Mesenteric fat pad (tissue), 1 donor: ENCODE measurements at regions not wholly inside any gene's neighbourhood (a gene's known extent, or its start where the extent isn't known, plus 50 kb on each side); places are given as distances from the start of the nearest gene placed in this dataset.
"Not testable (repeated sequence)": the region's sequence is repeated elsewhere in the genome, so short reads cannot be mapped to it uniquely, and the experiment has no call there.

ENCODE experiments used
- DNase-seq: peaks from one replicate; pipeline ENCODE4 v3.0.0-alpha.2; 2020; ENCODE audit warnings: low spot score
- donor health status: DM: yes; HTN: yes; CAD: no.

DNA sequence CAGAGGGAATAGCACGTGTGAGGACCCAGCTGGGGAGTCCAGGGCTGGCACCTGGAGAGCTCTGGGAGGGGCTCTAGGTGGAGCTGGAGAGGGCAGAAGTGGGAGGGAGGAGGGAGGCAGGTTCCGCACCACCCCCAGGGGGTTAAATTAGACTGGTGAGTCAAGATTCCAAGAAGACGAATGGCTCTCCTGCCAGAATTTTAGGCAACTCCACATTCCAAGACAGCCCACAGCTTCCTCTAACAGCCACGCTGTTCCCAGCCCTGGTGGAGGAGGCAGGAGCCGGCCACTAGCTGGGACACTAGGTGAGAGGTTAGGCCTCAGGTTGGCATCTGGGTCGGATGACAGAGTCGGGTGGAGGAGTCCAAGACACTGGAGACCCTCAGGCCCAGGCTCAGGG lies 60.2 kb downstream of the TFAP2C start:
- DNase-seq = no peak

DNA sequence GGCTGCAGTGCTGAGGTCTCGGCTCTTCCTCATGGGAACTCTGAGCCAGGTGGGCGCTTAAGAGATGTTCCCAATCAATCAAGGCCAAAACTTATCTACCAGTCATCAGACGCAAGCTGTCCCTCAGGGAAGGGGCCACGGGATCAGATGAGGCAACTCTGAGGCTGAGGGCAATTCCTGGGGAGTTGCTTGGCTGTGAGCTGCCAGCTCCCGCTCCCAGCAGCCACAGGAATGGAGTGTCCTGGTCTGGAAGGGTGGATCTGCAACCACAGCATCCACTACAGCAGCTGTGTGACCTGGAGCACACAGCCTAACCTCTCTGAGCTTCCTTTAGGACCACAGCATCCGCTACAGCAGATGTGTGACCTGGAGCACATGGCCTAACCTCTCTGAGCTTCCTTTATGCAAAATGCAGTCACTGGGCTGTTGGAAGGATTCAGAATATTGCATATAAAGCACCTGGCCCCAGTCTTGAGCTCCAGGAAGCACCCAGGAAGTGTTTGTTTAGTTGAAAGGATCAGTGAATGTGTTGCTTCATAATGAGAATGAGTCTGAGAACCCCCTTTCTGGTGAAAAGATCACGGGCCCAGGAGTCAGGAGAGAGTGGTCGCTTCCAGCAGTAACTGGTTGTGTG lies 60.9 kb downstream of the TFAP2C start:
- no peak for DNase-seq

DNA sequence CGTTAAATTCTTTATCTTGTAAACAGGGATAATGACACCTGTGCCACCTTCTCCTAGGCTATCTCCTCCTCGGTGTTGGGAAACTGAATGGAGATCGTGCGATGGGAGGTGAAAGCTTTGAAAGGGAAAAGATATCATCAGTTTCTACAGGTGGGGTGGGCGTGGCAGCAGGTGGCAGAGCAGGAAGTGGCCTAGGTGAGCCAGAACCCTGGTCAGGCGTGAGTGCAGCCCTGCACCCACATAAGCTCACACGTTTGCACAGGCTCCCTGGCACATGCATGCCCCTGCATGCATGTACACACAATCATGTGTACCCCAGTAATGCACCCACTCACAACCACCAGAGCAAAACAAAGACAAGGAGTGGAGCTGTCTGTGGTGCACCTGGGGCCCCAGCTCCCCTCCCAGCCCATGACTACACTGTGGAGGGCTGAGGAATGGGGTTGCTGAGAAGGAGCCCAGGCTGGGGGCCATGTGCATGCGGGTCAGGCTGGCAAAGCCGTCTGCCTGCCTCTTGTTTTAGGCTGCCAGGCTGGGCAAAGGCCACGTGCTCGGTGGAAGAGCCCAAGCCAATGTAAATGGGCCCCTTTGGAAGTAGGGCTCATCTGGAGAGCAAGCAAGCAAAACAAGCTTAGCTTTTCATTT lies 61.5 kb downstream of the TFAP2C start:
- no peak for DNase-seq

DNA sequence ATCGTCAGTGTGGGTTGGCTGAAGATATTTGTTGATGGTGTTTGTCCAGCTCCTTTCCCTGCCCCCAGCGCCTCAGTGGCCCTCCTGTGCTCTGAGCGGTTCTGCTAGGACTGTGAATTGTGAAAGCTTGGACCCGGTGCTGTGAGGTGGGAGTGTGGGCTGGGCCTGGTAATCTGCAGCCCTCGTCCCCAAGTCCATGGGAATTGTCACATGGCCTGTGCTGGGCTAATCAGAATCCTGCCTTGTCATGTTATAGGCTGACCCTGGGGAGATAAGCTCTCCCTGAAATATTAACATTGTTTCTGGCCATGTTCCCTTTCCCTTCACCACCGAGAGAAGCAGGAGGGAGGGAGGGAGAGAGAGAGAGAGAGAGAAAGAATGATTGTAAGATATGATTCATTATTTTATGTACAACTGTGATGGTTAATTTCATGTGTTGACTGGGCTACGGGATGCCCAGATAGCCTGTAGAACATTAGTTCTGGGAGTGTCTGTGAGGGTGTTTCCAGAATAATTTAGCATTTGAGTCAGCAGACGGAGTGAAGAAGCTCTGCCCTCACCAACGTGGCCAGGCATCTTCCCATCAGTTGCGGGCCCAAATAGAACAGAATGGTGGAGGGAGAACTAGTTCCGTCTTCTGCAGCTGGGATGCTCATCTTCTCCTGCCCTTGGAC lies 62.4 kb downstream of the TFAP2C start:
- no peak for DNase-seq

DNA sequence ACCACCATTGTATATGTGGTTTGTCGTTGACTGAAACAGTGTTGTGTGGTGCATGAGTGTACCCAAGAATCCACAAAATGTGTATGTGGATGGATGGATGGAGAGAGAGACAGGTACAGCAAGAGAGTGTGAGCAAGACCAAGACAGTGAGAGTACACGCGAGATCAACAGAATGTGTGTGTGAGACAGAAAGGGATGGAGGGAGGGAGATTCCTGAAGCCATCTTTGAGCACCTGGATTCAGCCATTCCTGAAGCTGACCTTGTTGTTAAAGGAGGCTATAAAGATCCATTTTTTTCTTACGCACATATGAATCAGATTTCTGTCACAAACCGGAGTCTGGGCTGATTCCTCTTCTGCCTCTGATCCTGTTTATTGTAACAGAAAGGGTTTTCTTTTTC lies 64.1 kb downstream of the TFAP2C start:
- DNase-seq = no peak

DNA sequence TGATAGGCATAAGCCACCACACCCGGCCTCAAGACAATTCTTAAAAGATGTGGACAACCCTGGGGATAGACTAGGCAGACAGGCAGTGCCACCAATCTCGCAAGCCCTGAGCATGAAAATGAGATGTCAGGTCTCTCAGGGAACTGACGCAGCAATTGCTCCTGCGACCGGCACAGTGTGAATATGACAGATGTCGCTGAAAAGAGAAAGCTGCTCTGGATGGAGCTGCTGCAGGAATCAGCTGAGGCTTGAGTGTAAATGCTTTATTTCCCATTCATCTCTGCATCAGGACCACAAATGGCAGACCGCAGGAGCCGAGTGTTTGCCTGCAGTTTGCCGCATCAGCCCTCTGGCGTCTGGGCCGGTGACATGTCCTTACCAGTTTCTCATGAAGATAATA lies 68.4 kb downstream of the TFAP2C start:
- no peak for DNase-seq

DNA sequence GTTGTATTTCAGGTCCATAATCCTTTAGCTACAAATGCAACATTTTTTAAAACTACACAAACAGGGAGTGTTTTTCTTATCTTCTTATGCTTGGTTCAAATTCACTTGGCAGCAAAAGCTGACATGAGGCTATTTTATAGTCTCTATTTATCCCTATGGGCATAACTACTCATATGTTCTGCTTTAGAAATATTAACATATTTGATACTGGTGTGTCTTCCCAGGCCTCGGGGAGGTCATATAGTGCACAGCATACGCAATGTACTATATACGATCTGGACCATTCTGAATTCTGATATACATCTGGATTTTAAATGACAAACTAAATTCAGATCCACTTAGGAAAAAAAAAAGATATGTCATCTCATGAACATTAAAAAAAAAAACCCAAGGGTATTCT lies 69.2 kb downstream of the TFAP2C start:
- no peak for DNase-seq

DNA sequence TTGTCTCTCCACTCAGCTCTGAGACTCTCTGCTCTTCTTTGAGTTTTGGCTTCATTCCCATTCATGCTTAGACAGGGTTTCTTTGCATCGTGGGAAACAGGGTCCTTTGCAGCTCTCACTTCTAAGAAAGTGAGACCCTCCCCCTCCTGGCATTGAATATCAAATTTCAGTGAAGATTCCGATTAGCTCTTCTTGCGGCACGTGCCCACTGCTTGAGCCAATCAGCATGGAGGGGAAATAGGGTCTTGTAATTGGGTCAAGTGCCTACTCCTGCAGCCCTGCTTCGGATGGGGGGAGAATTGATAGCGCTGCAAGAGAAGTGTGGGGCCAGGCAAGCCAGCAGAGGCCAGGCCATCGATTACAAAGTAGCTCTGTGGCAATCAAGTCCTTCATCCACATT lies 69.6 kb downstream of the TFAP2C start:
- no peak for DNase-seq

DNA sequence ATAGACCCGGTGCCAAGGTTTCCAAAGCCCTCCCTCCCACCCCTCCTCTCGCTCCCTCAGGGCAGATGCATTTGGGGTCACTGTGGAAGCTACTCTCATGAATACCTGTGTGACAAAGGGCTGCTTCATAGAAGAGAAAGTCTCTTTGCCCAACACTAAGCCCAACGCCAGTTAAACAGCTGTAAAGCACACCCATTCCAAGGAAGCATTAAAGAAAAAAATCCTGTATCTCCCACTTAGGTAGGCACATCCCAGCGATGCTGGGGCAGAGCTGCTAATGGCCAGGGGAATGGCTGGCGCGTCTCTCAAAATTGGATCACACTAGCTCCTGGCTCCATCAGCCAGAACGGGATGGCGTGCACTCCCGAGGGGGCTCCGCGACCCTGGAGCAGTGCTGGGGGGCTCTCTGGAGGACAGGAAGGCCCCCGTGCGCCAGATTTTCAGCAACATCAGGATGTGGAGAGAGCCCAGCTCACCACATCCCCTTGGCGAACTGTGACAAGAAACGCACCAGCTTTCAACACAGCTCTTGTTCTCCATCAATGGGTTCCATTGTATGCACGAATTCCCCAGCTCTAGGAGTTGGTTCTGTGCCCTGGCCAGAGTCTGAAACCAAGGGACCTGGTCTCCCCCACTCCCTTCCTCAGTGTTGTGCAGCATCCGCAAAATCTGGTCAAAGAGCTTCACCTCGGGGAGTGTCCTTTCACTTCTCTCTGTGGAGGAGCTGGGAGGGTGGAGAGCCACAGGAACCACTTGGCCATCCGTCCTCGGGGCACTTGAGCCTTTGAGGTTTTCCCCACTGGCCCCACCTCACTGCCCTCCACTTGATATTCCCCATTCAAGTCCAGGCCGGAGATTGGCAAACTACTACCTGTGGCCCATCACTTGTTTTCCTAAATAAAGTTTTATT lies 74.1 kb downstream of the TFAP2C start:
- no peak for DNase-seq

DNA sequence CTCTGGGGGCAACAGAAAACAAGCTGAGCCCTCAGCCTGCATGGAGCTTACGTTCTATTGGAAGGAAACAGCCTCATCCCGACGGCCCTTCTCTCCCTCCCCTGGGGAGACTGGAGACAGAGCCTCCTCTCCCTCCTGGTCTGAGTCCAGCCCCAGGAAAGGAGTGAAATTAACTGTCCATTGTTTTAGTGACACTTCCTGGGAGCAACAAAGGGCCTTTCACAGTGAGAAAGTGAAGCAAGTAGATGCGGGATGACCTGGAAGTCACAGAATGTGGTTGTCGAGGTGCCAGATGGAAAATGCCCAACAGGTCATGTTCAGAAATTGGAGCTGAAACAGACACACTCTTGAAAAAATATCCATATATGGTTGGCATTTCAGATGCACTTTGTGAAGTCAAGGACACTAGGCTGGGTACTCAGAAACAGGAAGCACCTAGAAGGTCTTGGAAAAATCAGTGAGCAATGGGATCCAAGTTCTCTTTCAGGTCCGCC lies 77.8 kb downstream of the TFAP2C start:
- no peak for DNase-seq

DNA sequence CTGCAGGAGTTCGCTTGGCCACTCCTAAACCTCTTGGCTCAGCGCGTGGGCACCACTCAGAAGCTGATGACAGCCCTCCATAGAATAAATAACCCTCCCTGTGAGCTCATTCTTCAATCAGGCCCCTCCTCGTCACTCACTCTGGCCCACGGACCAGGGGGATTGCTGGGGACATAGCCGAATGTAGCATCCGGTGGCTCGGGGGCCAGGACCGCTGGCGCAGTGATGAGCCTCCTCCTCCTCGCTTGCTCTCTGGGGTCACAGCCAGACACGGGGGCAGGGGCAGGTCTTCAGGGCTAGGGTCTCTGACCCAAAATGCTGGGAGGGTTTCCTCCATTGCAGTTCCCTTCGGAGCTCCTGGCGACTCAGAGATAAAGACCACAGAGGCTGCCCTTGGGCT lies 79.9 kb downstream of the TFAP2C start:
- DNase-seq = no peak

DNA sequence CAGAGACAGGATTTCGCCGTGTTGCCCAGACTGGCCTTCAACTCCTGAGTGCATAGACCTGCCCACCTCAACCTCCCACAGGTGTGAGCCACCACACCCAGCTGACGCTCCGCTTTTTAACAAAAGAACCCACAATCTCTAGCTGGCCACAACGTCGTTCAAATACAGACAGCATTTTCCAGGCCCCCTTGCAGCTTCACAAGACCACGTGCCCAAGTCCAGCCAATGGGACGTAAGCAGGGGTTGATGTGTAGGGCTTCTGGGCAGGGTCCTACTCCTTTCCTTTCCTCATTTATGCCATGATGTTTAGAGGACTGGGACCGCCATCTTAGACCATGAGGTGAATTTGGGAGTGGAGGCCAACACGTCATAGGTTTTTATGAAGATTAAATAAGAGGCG lies 81.0 kb downstream of the TFAP2C start:
- DNase-seq = no peak

DNA sequence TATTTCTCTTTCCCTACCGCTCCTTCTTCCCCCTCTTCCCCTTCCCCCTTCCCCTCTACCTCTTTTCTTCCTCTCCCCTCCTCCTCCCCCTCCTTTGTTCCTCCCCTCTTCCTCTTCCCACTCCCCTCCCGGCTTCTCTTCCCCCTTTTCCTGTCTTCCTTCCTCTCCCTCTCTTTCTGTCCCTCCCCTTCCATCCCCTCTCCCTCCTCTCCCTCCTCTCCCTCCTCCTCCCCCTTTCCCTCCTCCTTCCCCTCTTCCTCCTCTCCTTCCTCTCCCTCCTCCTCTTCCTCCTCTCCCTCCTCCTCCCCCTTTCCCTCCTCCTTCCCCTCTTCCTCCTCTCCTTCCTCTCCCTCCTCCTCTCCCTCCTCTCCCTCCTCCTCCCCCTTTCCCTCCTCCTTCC lies 81.5 kb downstream of the TFAP2C start:
- not testable (repeated sequence) for DNase-seq

DNA sequence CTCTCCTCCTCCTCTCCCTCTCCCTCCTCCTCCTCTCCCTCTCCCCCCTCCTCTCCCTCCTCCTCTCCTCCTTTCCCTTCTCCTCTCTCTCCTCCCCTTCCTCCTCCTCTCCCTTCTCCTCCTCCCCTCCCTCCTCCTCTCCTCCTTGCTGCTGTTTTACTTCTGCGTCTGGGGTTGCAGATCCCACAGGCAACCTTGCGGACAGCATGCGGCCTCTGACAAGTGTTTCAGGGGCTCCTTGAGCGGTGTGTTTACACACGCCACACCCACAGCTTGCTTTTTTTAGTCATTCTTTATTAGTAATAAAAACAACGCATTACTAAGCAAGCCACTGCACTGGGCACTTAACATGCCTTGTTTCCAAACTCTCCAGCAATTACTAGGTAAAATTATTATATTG lies 81.9 kb downstream of the TFAP2C start:
- no peak for DNase-seq

DNA sequence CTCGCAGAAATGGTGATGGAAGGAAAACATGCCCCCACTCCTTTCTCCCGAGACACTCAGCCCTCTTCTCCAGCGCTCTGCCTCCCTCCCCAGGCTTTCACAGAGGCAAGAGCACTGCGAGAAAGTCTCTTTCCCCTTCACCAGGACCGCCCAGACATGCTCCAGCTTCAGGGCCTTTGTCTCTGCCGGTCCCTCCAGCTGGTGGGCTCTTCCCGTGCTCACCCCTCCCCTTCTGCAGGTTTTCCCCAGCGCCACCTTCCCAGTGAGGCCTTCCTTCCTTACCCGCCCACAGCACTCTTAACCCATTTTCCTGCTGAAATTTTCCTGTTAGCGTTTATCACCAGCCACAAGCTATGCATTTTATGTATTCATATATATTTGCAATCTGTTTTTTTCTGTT lies 86.2 kb downstream of the TFAP2C start:
- DNase-seq = no peak

DNA sequence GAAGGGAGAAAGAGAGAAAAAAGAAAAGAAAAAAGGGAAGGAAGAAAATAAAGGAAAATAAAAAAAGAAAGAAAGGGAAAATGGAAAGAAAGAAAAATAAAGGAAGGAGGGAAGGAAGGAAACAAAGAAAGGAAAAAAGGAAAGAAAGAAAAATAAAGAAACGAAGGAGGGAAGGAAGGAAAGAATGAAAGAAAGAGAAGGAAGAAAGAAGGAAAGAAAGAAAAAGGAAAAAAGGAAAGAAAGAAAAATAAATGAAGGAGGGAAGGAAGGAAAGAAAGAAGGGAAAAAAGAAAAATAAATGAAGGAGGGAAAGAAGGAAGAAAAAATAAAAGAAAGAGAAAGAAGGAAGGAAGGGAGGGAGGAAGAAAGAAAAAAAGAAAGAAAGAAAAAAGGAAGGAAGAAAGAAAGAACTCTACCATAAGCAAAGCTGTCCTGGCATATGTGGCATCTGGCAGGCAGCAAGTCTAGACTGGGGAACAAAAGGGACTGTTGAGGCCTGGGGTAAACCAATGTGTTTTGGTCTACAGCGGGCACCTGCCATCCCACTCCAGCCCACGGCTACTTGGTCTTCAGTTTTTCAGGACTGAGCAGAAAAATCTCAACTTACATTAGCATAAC lies 86.9 kb downstream of the TFAP2C start:
- no peak for DNase-seq

DNA sequence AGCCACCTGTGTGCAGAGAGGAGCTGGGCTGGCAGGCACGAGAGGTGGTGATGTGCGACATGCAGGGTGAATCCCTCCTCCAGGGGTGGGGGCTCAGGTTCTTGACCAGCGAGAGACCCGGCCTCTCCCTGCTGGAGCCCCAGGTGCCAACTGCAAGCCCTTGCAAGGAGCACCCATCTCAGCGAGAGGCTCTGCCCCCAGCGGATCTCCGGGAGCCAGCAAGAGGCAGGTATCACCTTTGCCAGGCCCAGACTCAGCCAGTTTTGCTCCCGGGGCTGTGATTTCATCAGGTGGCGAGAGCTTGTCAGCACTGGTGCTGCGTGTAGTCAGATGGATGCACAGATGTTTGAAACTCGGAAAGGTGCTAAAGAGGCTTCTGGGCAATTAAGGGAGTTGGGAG lies 87.7 kb downstream of the TFAP2C start:
- DNase-seq = no peak

DNA sequence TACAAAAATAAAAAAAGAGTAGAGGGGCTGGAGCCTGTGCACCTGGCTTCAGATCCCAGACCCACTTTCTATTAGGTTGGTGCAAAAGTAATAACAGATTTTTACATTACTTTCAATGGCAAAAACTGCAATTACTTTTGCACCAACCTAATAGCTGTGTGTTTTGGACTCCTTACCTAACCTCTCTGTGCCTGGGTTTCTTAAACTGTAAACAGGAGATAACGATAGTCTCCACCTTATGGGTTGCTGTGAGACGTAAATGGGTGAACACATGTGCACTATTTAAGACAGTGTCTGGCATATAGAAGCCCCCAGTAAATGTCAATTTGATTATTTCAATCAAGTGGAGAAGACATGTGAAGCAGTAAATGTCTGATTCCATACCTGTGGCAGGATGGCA lies 89.7 kb downstream of the TFAP2C start:
- DNase-seq = no peak

DNA sequence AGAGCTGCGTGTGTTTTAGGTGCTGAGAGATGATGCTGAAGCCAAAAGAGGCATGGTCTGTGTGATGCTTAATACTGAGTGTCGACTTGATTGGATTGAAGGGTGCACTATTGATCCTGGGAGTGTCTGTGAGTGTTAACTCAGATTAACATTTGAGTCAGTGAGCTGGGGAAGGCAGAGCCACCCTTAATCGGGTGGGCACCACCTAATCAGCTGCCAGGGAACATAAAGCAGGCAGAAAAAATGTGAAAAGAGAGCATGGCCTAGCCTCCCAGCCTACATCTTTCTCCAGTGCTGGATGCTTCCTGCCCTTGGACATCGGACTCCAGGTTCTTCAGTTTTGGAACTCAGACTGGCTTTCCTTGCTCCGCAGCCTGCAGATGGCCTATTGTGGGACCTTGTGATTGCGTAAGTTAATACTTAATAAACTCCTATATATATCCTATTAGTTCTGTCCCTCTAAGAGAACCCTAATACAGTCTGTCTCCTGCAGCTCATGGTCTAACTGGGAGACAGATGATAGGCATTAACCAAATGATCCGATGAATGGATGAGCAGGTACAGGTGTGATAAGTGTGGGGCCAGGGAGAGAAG lies 91.6 kb downstream of the TFAP2C start:
- no peak for DNase-seq

DNA sequence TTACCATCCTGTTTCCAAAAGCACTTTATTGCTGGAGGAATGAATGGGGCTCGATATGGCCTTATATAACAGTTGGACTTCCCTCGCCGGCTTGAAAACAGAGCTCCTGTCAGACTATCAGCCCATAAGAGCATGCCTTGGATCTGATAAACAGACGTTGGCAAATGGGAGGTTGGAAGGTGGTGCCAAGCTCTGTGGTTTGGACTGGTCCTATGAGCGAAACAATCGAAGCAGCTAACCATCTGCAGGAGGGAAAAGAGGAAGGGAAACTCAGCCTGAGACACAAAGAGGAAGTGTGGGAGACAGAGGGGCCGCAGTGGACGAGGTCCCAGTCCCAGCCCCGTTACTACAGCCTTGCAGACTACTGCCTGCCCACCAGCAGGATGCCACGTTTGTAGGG lies 92.9 kb downstream of the TFAP2C start:
- no peak for DNase-seq

DNA sequence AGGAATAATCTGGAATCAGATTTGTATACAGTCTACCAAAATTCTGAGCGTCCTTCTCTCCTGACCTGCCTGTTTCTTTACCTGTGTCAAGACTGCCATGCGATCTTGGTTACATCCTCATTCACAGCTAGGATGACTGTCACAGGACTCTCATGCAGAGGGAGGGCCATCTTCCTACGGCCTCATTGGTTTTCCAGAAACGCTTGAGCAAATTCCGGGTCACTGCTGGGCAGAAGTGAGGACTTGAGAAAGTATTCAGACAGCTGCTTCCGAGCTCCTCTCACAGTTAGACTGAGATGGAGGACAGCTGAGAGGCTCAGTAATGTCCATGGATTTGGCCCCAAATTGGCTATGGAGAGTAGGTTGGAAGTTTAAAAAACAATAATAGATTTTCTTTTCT lies 94.2 kb downstream of the TFAP2C start:
- DNase-seq = no peak
